Stomach (tissue), 8 donors: ENCODE measurements at regions not wholly inside any gene's neighbourhood (a gene's known extent, or its start where the extent isn't known, plus 50 kb on each side); places are given as distances from the start of the nearest gene placed in this dataset.

Source experiments
- DNase-seq, 2 donors: peaks; one replicate each; pipeline versions ENCODE4 v3.0.0 to v3.0.0-alpha.2; 2013 to 2019
- H3K27ac ChIP-seq, 5 donors: fragments of 200-600 bp in 4 of 5; sonication (generic) in 4 of 5; one replicate each; pipeline ENCODE4 v1.5.1; 2013 to 2019; ENCODE audit warnings: mild to moderate bottlenecking in 1 of 5, moderate library complexity in 1 of 5
- H3K27me3 ChIP-seq, 3 donors: fragments of 200-600 bp; sonication (generic); one replicate each; pipeline ENCODE4 v1.5.1; 2017 to 2019; ENCODE audit warnings: mixed run types in 1 of 3
- H3K36me3 ChIP-seq, 4 donors: fragments of 200-600 bp; sonication (generic); 1 replicate in 3 of 4; 2 replicates in 1 of 4; pipeline ENCODE4 v1.5.1; 2016 to 2019
- H3K4me1 ChIP-seq, 4 donors: fragments of 200-600 bp; sonication (generic); one replicate each; pipeline ENCODE4 v1.5.1; 2016 to 2019
- H3K4me3 ChIP-seq, 4 donors: fragments of 200-600 bp; sonication (generic) in 3 of 4; one replicate each; pipeline ENCODE4 v1.5.1; 2016 to 2019; ENCODE audit warnings: mild to moderate bottlenecking in 1 of 4
- H3K9me3 ChIP-seq, 4 donors: fragments of 200-600 bp; sonication (generic); one replicate each; pipeline ENCODE4 v1.5.1; 2016 to 2019
- CTCF ChIP-seq, 7 experiments: fragments of 450-650 bp in 4 of 7; fragments of 200-600 bp in 3 of 7; sonication (generic) in 3 of 7; IDR thresholded peaks; one replicate each; pipeline ENCODE4 v1.5.1; 2016 to 2019; ENCODE audit warnings: antibody characterized with exemption in 7 of 7, control low read depth in 2 of 7, mild to moderate bottlenecking in 1 of 7
- EP300 ChIP-seq: sonication (generic); formaldehyde crosslinking; IDR thresholded peaks from one replicate; pipeline ENCODE4 v1.6.1; 2017; ENCODE audit warnings: antibody characterized with exemption
- POLR2A ChIP-seq, 4 donors: fragments of 450-650 bp; IDR thresholded peaks; one replicate each; pipeline ENCODE4 v1.6.1; 2016; ENCODE audit warnings: antibody characterized with exemption in 4 of 4, control low read depth in 2 of 4, mild to moderate bottlenecking in 1 of 4, moderate library complexity in 1 of 4
- POLR2AphosphoS5 ChIP-seq, 3 donors: sonication (generic); formaldehyde crosslinking; IDR thresholded peaks; one replicate each; pipeline ENCODE4 v1.6.1; 2016; ENCODE audit warnings: antibody characterized with exemption in 3 of 3
- WGBS, 5 donors: extraction: QIAGEN DNeasy Blood & Tissue Kit in 3 of 5; methylation state at CpG; one replicate each; pipeline versions ENCODE4 v1.1.5 to v1.1.7; 2013 to 2018; 5-methylcytosine and 5-hydroxymethylcytosine counted together
- intact Hi-C: fragments of 100-400 bp; cut with DNase I; formaldehyde crosslinking; loops from one replicate; pipeline ENCODE4 v1.15.1; 2023; ENCODE audit warnings: low total_unique reads
- donor health status: healthy with polysubstance abuse.
- donor health status: Bipolar disorder and iron deficiency.
- donor health status: healthy.

GRCh38 chr20:48421547-48421946 lies 406.3 kb downstream of the PREX1 start:
- no peaks in the 10 kb centered on the region for H3K36me3 ChIP-seq
- no peaks in the 10 kb centered on the region for H3K4me1 ChIP-seq
- H3K27me3 ChIP-seq, result peaks cover 0 to 18% (median 9%) of the 10 kb centered on the region in 3 donors
- WGBS, 5 donors, result 63 to 74% (median 71%) methylated on average over 3 of the region's 3 CpGs
- no peak overlapping the region for H3K27ac ChIP-seq
- intact Hi-C loops, result no loop called here
- no peaks in the 10 kb centered on the region for H3K9me3 ChIP-seq
- H3K4me3 ChIP-seq, result no peak overlapping the region
- no peak for TF ChIP-seq CTCF (IDR thresholded peaks at IDR 0.05)
- no peak for TF ChIP-seq POLR2AphosphoS5 (IDR thresholded peaks at IDR 0.05)
- TF ChIP-seq EP300, result no peak
- TF ChIP-seq POLR2A (IDR thresholded peaks at IDR 0.05), result no peak
- DNase-seq, result no peak

- DNase-seq, result no peak
- WGBS, 5 donors, result 80 to 89% (median 87%) methylated on average over 4 of the region's 4 CpGs
- no peak for TF ChIP-seq POLR2A (IDR thresholded peaks at IDR 0.05)
- no peak for TF ChIP-seq POLR2AphosphoS5 (IDR thresholded peaks at IDR 0.05)
- TF ChIP-seq CTCF (IDR thresholded peaks at IDR 0.05), result no peak
- TF ChIP-seq EP300, result no peak
- H3K27me3 ChIP-seq, result peaks cover 0 to 6% (median 0%) of the 10 kb centered on the region in 3 donors
- H3K4me3 ChIP-seq, result no peak overlapping the region
- no peaks in the 10 kb centered on the region for H3K36me3 ChIP-seq
- intact Hi-C loops, result no loop called here
- H3K4me1 ChIP-seq, result no peaks in the 10 kb centered on the region
- H3K27ac ChIP-seq, result no peak overlapping the region
- H3K9me3 ChIP-seq, result no peaks in the 10 kb centered on the region
These were observed 407.6 kb downstream of the PREX1 start for GRCh38 chr20:48420176-48420575.

GRCh38 chr20:48419173-48419572 lies 408.6 kb downstream of the PREX1 start:
- intact Hi-C loops, result no loop called here
- Histone ChIP-seq H3K4me3 (no peak overlapping the region), H3K36me3 (no peaks in the 10 kb centered on the region), H3K27ac (no peak overlapping the region), H3K27me3 (no peaks in the 10 kb centered on the region), H3K9me3 (no peaks in the 10 kb centered on the region), H3K4me1 (no peaks in the 10 kb centered on the region)
- DNase-seq, result no peak
- WGBS, 5 donors, result 73 to 84% (median 80%) methylated on average over 4 of the region's 4 CpGs
- TF ChIP-seq CTCF (IDR thresholded peaks at IDR 0.05) (no peak), EP300 (no peak), POLR2A (IDR thresholded peaks at IDR 0.05) (no peak), POLR2AphosphoS5 (IDR thresholded peaks at IDR 0.05) (no peak)

- no peaks in the 10 kb centered on the region for H3K9me3 ChIP-seq
These were observed 411.8 kb downstream of the PREX1 start for GRCh38 chr20:48416002-48416401.

More at GRCh38 chr20:48416002-48416401, 411.8 kb downstream of the PREX1 start:
- WGBS, 5 donors, result 60 to 82% (median 67%) methylated on average over 5 of the region's 5 CpGs
- no peak for DNase-seq
- Histone ChIP-seq H3K4me3 (no peak overlapping the region), H3K27me3 (peaks cover 0 to 6% (median 0%) of the 10 kb centered on the region in 3 donors), H3K27ac (no peak overlapping the region), H3K36me3 (no peaks in the 10 kb centered on the region), H3K4me1 (peaks cover 0 to 4% (median 0%) of the 10 kb centered on the region in 4 donors)
- no peak for TF ChIP-seq POLR2AphosphoS5 (IDR thresholded peaks at IDR 0.05)
- TF ChIP-seq CTCF (IDR thresholded peaks at IDR 0.05), result no peak
- no peak for TF ChIP-seq POLR2A (IDR thresholded peaks at IDR 0.05)
- TF ChIP-seq EP300, result no peak
- intact Hi-C loops, result no loop called here
